ENCODE measurements at regions not wholly inside any gene's neighbourhood (a gene's known extent, or its start where the extent isn't known, plus 50 kb on each side); places are given as distances from the start of the nearest gene placed in this dataset.

DNA sequence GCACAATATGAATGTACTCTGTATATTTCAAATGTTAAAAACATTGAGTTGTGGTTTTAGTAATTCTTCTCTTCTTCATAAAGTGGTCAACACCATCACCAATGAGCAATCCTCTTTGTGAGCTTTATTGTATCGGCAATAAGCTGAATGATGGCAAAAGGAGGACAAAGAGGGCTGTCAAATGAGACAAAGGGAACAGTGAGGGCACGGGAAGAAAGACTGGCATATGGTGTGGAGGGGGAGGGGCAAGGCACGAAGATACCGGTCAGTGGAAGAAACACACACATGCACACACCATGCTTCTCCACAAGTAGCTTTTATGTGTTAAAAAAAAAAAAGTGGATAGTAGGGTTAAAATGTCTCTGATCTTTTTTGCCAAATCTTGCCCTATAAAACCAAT lies 506.8 kb upstream of the CITED2 start:
- no peak for TF ChIP-seq CTCF (IDR thresholded peaks at IDR 0.05)
- TF ChIP-seq ZFX (IDR thresholded peaks at IDR 0.05; ENCODE audit: borderline replicate concordance), result no peak
